ENCODE measurements at regions not wholly inside any gene's neighbourhood (a gene's known extent, or its start where the extent isn't known, plus 50 kb on each side); places are given as distances from the start of the nearest gene placed in this dataset.
"Not testable (repeated sequence)": the region's sequence is repeated elsewhere in the genome, so short reads cannot be mapped to it uniquely, and the experiment has no call there.

DNA sequence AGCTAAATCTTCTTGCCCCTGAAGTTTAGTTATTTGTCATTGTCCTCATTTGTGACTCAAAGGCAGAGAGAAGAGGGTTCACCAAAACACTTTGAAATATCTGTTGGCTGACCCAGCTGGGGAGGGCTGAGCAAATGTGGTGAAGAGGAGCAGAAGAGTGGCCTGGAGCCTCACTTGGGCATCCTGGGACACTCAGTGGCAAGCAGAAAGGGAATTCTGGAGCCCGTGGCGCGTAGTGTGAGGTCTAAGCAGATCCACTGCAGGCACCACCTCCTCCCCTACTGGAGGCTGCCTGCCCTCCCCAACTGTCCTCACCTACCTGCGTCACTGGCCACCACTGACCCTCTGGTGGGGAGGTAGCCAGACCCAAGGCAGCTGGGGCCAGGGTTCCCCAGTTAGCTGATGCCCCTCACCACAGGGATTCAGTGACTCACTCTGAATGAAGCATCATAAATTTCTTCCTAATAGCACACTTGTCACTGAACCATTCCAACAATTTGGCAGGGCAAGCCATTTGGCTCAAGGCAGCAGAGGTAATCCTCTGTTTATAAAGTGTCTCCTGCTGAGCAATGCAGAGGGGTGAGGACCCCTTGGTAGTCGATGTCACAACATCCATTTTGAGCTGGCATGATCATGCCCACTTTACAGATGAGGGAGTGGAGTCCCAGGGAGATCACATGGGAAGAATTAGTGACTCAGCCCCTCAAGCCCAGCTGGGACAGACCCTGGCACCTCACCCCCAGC, 80.3 kb downstream of the NENF start:
- DNase-seq (ENCODE audit: low read depth, low spot score) = no peak
- Histone ChIP-seq H3K4me3 (ENCODE audit: low read length) (no peak overlapping the region), H3K4me1 (ENCODE audit: control insufficient read depth, insufficient read depth, low read length) (peaks cover 3% of the 10 kb centered on the region; the same call in 1 of the 2 replicates), H3K27ac (ENCODE audit: low read length) (no peak overlapping the region), H3K27me3 (ENCODE audit: control insufficient read depth, insufficient read depth, low read length) (peaks cover 1% of the 10 kb centered on the region; the same call in 1 of the 2 replicates), H3K9me3 (ENCODE audit: control insufficient read depth, insufficient read depth, low read length) (no peaks in the 10 kb centered on the region), H3K36me3 (ENCODE audit: control insufficient read depth, insufficient read depth, low read length) (no peaks in the 10 kb centered on the region)
- WGBS (ENCODE audit: insufficient coverage, insufficient read length) = no CpG with 5 or more reads among the region's 5 CpGs

DNA sequence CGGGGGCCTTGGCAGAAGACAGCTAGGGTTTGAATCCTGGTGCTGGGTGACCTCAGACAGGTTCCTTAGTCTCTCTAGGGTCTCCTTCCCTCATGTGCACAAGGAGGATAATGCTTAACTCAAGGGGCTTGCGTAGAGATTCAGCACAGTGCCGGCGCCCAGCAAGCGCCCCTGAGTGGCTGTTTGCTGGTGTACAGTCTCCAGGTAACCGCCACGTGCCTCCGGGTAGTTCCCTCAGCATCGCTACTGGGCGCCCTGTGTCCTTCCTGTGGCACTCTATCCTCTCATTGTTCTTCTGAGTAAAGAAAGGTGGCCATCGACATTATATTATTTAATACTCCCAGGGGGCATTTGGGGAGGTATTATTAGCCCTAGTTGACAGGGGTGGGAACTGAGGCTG, 80.9 kb downstream of the NENF start:
- no CpG with 5 or more reads among the region's 11 CpGs for WGBS (ENCODE audit: insufficient coverage, insufficient read length)
- DNase-seq (ENCODE audit: low read depth, low spot score) = no peak

GRCh38 chr1:212514056-212514614, 81.4 kb downstream of the NENF start:
- Histone ChIP-seq H3K36me3 (ENCODE audit: control insufficient read depth, insufficient read depth, low read length) (no peaks in the 10 kb centered on the region), H3K4me3 (ENCODE audit: low read length) (no peak overlapping the region), H3K4me1 (ENCODE audit: control insufficient read depth, insufficient read depth, low read length) (peaks cover 3% of the 10 kb centered on the region; the same call in 1 of the 2 replicates), H3K9me3 (ENCODE audit: control insufficient read depth, insufficient read depth, low read length) (no peaks in the 10 kb centered on the region), H3K27me3 (ENCODE audit: control insufficient read depth, insufficient read depth, low read length) (peaks cover 1% of the 10 kb centered on the region; the same call in 1 of the 2 replicates), H3K27ac (ENCODE audit: low read length) (no peak overlapping the region)
- DNase-seq (ENCODE audit: low read depth, low spot score) = no peak
- no CpG with 5 or more reads among the region's 25 CpGs for WGBS (ENCODE audit: insufficient coverage, insufficient read length)

More for the DNA sequence above, 80.9 kb downstream of the NENF start:
- H3K4me3 ChIP-seq (ENCODE audit: low read length) = no peak overlapping the region
- no peaks in the 10 kb centered on the region for H3K9me3 ChIP-seq (ENCODE audit: control insufficient read depth, insufficient read depth, low read length)
- no peaks in the 10 kb centered on the region for H3K36me3 ChIP-seq (ENCODE audit: control insufficient read depth, insufficient read depth, low read length)
- H3K4me1 ChIP-seq (ENCODE audit: control insufficient read depth, insufficient read depth, low read length) = peaks cover 3% of the 10 kb centered on the region; the same call in 1 of the 2 replicates
- H3K27me3 ChIP-seq (ENCODE audit: control insufficient read depth, insufficient read depth, low read length) = peaks cover 1% of the 10 kb centered on the region; the same call in 1 of the 2 replicates
- H3K27ac ChIP-seq (ENCODE audit: low read length) = no peak overlapping the region

GRCh38 chr1:212514782-212515181, 82.1 kb downstream of the NENF start:
- WGBS (ENCODE audit: insufficient coverage, insufficient read length) = no CpG with 5 or more reads among the region's 36 CpGs
- Histone ChIP-seq H3K4me1 (ENCODE audit: control insufficient read depth, insufficient read depth, low read length) (peaks cover 3% of the 10 kb centered on the region; the same call in 1 of the 2 replicates), H3K4me3 (ENCODE audit: low read length) (no peak overlapping the region), H3K36me3 (ENCODE audit: control insufficient read depth, insufficient read depth, low read length) (no peaks in the 10 kb centered on the region), H3K27ac (ENCODE audit: low read length) (no peak overlapping the region), H3K27me3 (ENCODE audit: control insufficient read depth, insufficient read depth, low read length) (peaks cover 1% of the 10 kb centered on the region; the same call in 1 of the 2 replicates), H3K9me3 (ENCODE audit: control insufficient read depth, insufficient read depth, low read length) (no peaks in the 10 kb centered on the region)
- DNase-seq (ENCODE audit: low read depth, low spot score) = no peak

- Histone ChIP-seq H3K27me3 (ENCODE audit: control insufficient read depth, insufficient read depth, low read length) (peaks cover 1% of the 10 kb centered on the region; the same call in 1 of the 2 replicates), H3K9me3 (ENCODE audit: control insufficient read depth, insufficient read depth, low read length) (no peaks in the 10 kb centered on the region), H3K4me3 (ENCODE audit: low read length) (no peak overlapping the region), H3K36me3 (ENCODE audit: control insufficient read depth, insufficient read depth, low read length) (no peaks in the 10 kb centered on the region), H3K4me1 (ENCODE audit: control insufficient read depth, insufficient read depth, low read length) (peaks cover 3% of the 10 kb centered on the region; the same call in 1 of the 2 replicates), H3K27ac (ENCODE audit: low read length) (no peak overlapping the region)
- no peak for DNase-seq (ENCODE audit: low read depth, low spot score)
- 100% methylated on average over 1 of the region's 12 CpGs for WGBS (ENCODE audit: insufficient coverage, insufficient read length)
Observed at GRCh38 chr1:212515329-212515760, 82.6 kb downstream of the NENF start.

DNA sequence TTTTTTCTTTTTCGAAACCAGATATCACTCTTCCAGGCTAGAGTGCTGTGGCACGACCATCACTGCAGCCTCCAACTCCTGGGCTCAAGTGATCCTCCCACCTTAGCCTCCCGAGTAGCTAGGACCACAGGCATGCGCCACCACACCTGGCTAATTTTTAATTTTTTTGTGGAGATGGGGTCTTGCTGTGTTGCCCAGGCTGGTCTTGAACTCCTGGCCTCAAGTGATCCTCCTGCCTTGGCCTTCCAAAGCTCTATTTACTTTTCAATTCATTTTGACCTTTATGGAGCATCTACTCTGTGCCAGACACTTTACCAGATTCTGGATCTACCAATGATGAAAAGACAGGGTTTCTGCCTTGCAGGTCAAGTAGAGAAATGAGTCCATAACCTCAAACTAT, 83.3 kb downstream of the NENF start:
- not testable (repeated sequence) for H3K27me3 ChIP-seq (ENCODE audit: control insufficient read depth, insufficient read depth, low read length); DNase-seq (ENCODE audit: low read depth, low spot score); H3K4me1 ChIP-seq (ENCODE audit: control insufficient read depth, insufficient read depth, low read length); H3K4me3 ChIP-seq (ENCODE audit: low read length); H3K27ac ChIP-seq (ENCODE audit: low read length); H3K9me3 ChIP-seq (ENCODE audit: control insufficient read depth, insufficient read depth, low read length); H3K36me3 ChIP-seq (ENCODE audit: control insufficient read depth, insufficient read depth, low read length)
- no CpG with 5 or more reads among the region's 4 CpGs for WGBS (ENCODE audit: insufficient coverage, insufficient read length)

DNA sequence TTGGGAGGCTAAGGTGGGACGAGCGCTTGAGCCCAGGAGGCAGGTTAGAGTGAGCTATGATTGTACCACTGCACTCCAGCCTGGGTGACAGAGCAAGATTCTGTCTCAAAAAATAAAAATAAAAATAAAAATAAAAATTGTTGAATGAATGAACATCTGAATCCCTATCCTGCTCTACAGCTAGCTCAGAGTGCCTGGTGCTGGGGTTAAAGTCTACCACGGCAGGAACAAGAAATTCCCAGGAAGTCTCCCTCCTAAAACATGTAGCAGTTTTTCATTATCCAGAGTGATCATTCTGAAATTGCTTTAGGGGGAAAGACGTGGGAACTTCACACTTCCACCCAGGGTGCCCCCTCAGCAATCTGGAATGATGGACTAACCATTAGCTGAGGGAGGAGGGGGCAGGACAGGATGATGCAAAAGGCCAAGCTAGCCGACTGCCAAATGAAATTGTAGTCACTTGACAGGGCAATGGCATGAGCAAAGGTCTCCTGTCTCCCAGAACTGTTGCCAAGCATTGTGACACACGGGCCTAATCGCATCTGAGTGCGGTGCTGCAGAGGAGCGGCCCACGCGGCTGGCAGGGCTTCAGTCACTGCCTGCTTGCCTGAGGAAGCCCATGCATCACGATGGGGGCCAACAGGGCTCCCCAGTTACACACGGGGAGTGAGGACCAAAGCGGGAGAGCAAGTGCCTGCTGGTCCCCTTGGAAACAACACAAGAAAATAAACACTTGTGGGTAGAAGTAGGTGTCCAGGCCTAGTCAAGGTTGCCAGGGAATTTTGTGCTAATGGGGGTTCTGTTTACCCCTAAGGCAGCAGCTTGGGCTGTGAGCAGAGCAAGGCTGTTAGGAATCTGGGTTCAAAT, 85.7 kb downstream of the NENF start:
- Histone ChIP-seq H3K27me3 (ENCODE audit: control insufficient read depth, insufficient read depth, low read length) (peaks cover 1% of the 10 kb centered on the region; the same call in 1 of the 2 replicates), H3K27ac (ENCODE audit: low read length) (no peak overlapping the region), H3K9me3 (ENCODE audit: control insufficient read depth, insufficient read depth, low read length) (no peaks in the 10 kb centered on the region), H3K36me3 (ENCODE audit: control insufficient read depth, insufficient read depth, low read length) (no peaks in the 10 kb centered on the region), H3K4me3 (ENCODE audit: low read length) (no peak overlapping the region), H3K4me1 (ENCODE audit: control insufficient read depth, insufficient read depth, low read length) (peaks cover 3% of the 10 kb centered on the region; the same call in 1 of the 2 replicates)
- no peak for DNase-seq (ENCODE audit: low read depth, low spot score)
- WGBS (ENCODE audit: insufficient coverage, insufficient read length) = no CpG with 5 or more reads among the region's 14 CpGs

- WGBS (ENCODE audit: insufficient coverage, insufficient read length) = no CpG with 5 or more reads among the region's 2 CpGs
- peaks cover 1% of the 10 kb centered on the region; the same call in 1 of the 2 replicates for H3K4me1 ChIP-seq (ENCODE audit: control insufficient read depth, insufficient read depth, low read length)
- no peak overlapping the region for H3K4me3 ChIP-seq (ENCODE audit: low read length)
- H3K9me3 ChIP-seq (ENCODE audit: control insufficient read depth, insufficient read depth, low read length) = no peaks in the 10 kb centered on the region
- H3K27me3 ChIP-seq (ENCODE audit: control insufficient read depth, insufficient read depth, low read length) = peaks cover 1% of the 10 kb centered on the region; the same call in 1 of the 2 replicates
- no peak overlapping the region for H3K27ac ChIP-seq (ENCODE audit: low read length)
- DNase-seq (ENCODE audit: low read depth, low spot score) = no peak
- no peaks in the 10 kb centered on the region for H3K36me3 ChIP-seq (ENCODE audit: control insufficient read depth, insufficient read depth, low read length)
Observed at GRCh38 chr1:212519131-212519530, 86.4 kb downstream of the NENF start.

- Histone ChIP-seq H3K4me3 (ENCODE audit: low read length) (no peak overlapping the region), H3K27me3 (ENCODE audit: control insufficient read depth, insufficient read depth, low read length) (no peaks in the 10 kb centered on the region; the same call in 1 of the 2 replicates), H3K9me3 (ENCODE audit: control insufficient read depth, insufficient read depth, low read length) (no peaks in the 10 kb centered on the region), H3K4me1 (ENCODE audit: control insufficient read depth, insufficient read depth, low read length) (no peaks in the 10 kb centered on the region), H3K36me3 (ENCODE audit: control insufficient read depth, insufficient read depth, low read length) (no peaks in the 10 kb centered on the region), H3K27ac (ENCODE audit: low read length) (no peak overlapping the region)
- DNase-seq (ENCODE audit: low read depth, low spot score) = no peak
Observed at GRCh38 chr1:212520299-212520698, 87.6 kb downstream of the NENF start.

DNA sequence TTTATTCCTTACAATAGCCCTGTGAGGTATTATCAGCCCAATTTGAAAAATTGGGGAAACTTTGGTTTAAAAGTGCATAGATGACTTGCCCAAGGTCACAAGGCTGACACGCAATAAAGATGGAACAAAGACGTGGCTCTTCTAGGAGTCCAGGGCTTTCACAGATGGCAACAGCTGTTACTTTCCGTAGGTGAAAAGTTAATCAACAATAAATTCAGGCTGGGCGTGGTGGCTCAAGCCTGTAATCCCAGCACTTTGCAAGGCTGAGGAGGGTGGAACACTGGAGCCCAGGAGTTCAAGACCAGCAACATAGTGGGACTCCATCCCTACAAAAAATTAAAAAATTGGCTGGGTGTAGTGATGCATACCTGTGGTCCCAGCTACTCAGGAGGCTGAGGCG, 87.8 kb upstream of the ATF3 start:
- no peaks in the 10 kb centered on the region for H3K27me3 ChIP-seq (ENCODE audit: control insufficient read depth, insufficient read depth, low read length)
- no peaks in the 10 kb centered on the region for H3K36me3 ChIP-seq (ENCODE audit: control insufficient read depth, insufficient read depth, low read length)
- H3K4me3 ChIP-seq (ENCODE audit: low read length) = no peak overlapping the region
- WGBS (ENCODE audit: insufficient coverage, insufficient read length) = no CpG with 5 or more reads among the region's 5 CpGs
- H3K4me1 ChIP-seq (ENCODE audit: control insufficient read depth, insufficient read depth, low read length) = no peaks in the 10 kb centered on the region
- DNase-seq (ENCODE audit: low read depth, low spot score) = no peak
- H3K27ac ChIP-seq (ENCODE audit: low read length) = no peak overlapping the region
- H3K9me3 ChIP-seq (ENCODE audit: control insufficient read depth, insufficient read depth, low read length) = no peaks in the 10 kb centered on the region
